Lower leg skin (tissue), 4 donors: ENCODE measurements at regions not wholly inside any gene's neighbourhood (a gene's known extent, or its start where the extent isn't known, plus 50 kb on each side); places are given as distances from the start of the nearest gene placed in this dataset.

Experiments used
- DNase-seq, 2 donors: peaks; one replicate each; pipeline ENCODE4 v3.0.0-alpha.2; 2019; ENCODE audit warnings: low spot score in 2 of 2
- H3K4me3 ChIP-seq: fragments of 200-600 bp; sonication (generic); 2 replicates; pipeline ENCODE4 v1.5.1; 2017; ENCODE audit warnings: mild to moderate bottlenecking, low read depth; ENCODE audit not compliant: poor library complexity, severe bottlenecking
- CTCF ChIP-seq, 3 donors: fragments of 450-650 bp; IDR thresholded peaks; one replicate each; pipeline ENCODE4 v1.5.1; 2016; ENCODE audit warnings: antibody characterized with exemption in 3 of 3, mild to moderate bottlenecking in 3 of 3, moderate library complexity in 2 of 3
- POLR2A ChIP-seq, 2 donors: fragments of 450-650 bp; IDR thresholded peaks; one replicate each; pipeline ENCODE4 v1.6.1; 2016 to 2017; ENCODE audit warnings: antibody characterized with exemption in 2 of 2, mild to moderate bottlenecking in 1 of 2, moderate library complexity in 1 of 2
- WGBS, 2 donors: methylation state at CpG; one replicate each; pipeline ENCODE4 v1.1.5; 2018; 5-methylcytosine and 5-hydroxymethylcytosine counted together
- intact Hi-C: fragments of 100-400 bp; cut with DNase I; formaldehyde crosslinking; loops from one replicate; pipeline ENCODE4 v1.15.0; 2023; ENCODE audit warnings: low total_unique reads

- TF ChIP-seq POLR2A (IDR thresholded peaks at IDR 0.05) = no peak
- TF ChIP-seq CTCF (IDR thresholded peaks at IDR 0.05) = no peak
- WGBS, 2 donors = 85 to 86% methylated on average over 7 of the region's 7 CpGs
Measured at GRCh38 chr18:76679259-76679658, 143.1 kb upstream of the ZNF236 start.

GRCh38 chr18:76678248-76678647, 144.1 kb upstream of the ZNF236 start:
- intact Hi-C loops = no loop called here
- TF ChIP-seq POLR2A (IDR thresholded peaks at IDR 0.05) (no peak), CTCF (IDR thresholded peaks at IDR 0.05) (no peak)
- 72 to 80% methylated on average over 8 of the region's 8 CpGs for WGBS, 2 donors
- no peak overlapping the region for H3K4me3 ChIP-seq
- DNase-seq = peak in 1 of 2 donors; percentile 76

More at GRCh38 chr18:76679259-76679658, 143.1 kb upstream of the ZNF236 start:
- peak in 1 of 2 donors; percentile 64 for DNase-seq
- H3K4me3 ChIP-seq = no peak overlapping the region
- intact Hi-C loops = no loop called here

- peak in 1 of 2 donors; percentile 68 for DNase-seq
- H3K4me3 ChIP-seq = no peak overlapping the region
- 82 to 83% methylated on average over 6 of the region's 6 CpGs for WGBS, 2 donors
- intact Hi-C loops = no loop called here
- TF ChIP-seq POLR2A (IDR thresholded peaks at IDR 0.05) (no peak), CTCF (IDR thresholded peaks at IDR 0.05) (no peak)
Measured at GRCh38 chr18:76674596-76674995, 147.8 kb upstream of the ZNF236 start.

- 85 to 88% methylated on average over 21 of the region's 21 CpGs for WGBS, 2 donors
- peak in 1 of 2 donors; percentile 68 for DNase-seq
- no peak for TF ChIP-seq POLR2A (IDR thresholded peaks at IDR 0.05)
- no peak for TF ChIP-seq CTCF (IDR thresholded peaks at IDR 0.05)
- no peak overlapping the region for H3K4me3 ChIP-seq
- intact Hi-C loops = no loop called here
Measured at GRCh38 chr18:76673281-76674185, 148.8 kb upstream of the ZNF236 start.

- intact Hi-C loops = no loop called here
- TF ChIP-seq POLR2A (IDR thresholded peaks at IDR 0.05) (no peak), CTCF (IDR thresholded peaks at IDR 0.05) (no peak)
Measured at GRCh38 chr18:76672627-76673026, 149.7 kb upstream of the ZNF236 start.

More at GRCh38 chr18:76672627-76673026, 149.7 kb upstream of the ZNF236 start:
- DNase-seq = peak in 1 of 2 donors; percentile 52
- 87 to 90% methylated on average over 3 of the region's 3 CpGs for WGBS, 2 donors
- no peak overlapping the region for H3K4me3 ChIP-seq
